ENCODE measurements at regions not wholly inside any gene's neighbourhood (a gene's known extent, or its start where the extent isn't known, plus 50 kb on each side); places are given as distances from the start of the nearest gene placed in this dataset.

- TF ChIP-seq POLR2A (IDR thresholded peaks at IDR 0.05; ENCODE audit: low read length) (no peak), GATA1 (IDR thresholded peaks at IDR 0.05; ENCODE audit: low read depth, low read length) (no peak)
- no peak for DNase-seq
Observed at GRCh38 chr20:40508821-40509220, 180.2 kb downstream of the MAFB start.

DNA sequence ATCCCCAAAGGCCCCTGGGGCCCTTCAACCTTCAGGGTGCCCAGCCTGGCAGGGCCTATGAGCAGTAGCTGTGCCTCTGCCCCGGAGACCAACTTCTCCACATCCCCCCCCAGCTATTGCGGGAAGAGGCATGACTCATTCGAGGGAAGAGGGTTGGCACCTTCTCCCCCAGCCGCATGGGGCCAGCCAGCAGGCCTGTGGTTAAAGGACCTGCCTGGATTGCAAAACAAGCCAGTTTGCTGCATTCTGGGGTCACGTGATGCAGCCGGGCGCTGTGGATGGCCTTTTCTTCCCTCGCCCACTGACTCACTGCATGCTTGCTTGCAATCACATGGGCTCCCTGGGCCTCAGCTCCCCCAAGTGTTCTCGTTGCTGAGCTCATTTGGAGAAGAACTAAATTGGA is 182.5 kb downstream of the MAFB start:
- no peak for TF ChIP-seq GATA1 (IDR thresholded peaks at IDR 0.05; ENCODE audit: low read depth, low read length)
- TF ChIP-seq POLR2A (IDR thresholded peaks at IDR 0.05; ENCODE audit: low read length), result no peak
- peak; percentile 4 to 23 for DNase-seq

DNA sequence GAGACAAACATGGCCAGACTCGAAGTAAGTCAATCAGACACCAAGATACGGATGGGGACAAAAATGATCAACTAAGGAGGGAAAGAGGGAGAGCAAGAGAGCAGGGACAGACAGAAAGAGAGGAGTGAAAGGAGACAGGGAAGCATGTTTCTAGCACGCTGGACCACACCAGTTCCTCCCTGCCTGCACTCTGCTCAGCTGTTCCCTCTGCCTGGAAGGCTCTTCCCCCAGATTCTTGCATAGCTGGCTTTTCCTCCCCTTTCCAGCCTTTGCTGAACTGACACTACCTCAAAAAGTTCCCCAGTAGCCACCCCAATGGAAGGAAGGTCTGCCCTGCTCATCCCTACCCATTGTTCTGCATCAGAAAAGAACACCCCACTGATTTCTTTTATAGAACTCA is 185.9 kb downstream of the MAFB start:
- DNase-seq, result no peak
- TF ChIP-seq POLR2A (IDR thresholded peaks at IDR 0.05; ENCODE audit: low read length), result no peak
- no peak for TF ChIP-seq GATA1 (IDR thresholded peaks at IDR 0.05; ENCODE audit: low read depth, low read length)

DNA sequence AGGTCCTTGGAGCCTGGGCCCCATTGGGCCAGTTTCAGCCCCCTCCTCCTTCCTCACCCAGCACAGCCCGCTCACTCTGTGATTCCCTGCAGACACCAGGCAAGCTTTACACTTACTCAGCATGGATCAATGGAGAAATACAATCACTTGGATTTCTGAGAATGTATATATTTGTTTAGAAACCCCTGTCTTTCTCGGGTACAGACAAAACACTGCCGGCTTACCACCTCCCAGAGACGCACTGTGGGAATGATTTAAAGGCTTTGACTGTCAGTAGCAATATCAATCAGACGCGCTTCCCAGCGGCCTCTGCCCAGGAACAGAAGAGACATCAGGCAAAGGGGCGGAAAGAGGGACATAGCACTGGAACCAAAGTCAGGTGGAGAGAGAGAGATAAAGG is 186.5 kb downstream of the MAFB start:
- no peak for TF ChIP-seq GATA1 (IDR thresholded peaks at IDR 0.05; ENCODE audit: low read depth, low read length)

DNA sequence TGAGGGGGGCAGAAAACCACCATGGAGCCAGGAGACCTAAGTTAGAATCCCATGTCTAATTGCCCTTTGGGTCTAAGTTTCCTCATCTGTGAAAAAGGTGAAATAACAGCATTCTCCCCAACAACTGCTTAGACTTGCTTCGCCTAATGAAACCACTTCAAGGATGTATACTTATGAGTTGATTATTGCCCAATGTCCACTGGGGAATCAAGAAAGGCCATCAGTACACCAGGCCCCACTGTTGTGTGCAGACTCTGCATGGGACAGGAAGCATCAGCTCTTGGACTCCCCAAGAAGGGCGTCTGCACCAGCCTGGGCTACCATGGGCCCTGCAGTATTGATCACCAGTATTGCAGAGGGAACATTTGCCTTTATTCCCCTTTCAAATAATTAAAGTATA is 189.6 kb downstream of the MAFB start:
- DNase-seq, result no peak
- TF ChIP-seq POLR2A (IDR thresholded peaks at IDR 0.05; ENCODE audit: low read length) (no peak), GATA1 (IDR thresholded peaks at IDR 0.05; ENCODE audit: low read depth, low read length) (no peak)

More for the DNA sequence above, 186.5 kb downstream of the MAFB start:
- DNase-seq, result no peak

DNA sequence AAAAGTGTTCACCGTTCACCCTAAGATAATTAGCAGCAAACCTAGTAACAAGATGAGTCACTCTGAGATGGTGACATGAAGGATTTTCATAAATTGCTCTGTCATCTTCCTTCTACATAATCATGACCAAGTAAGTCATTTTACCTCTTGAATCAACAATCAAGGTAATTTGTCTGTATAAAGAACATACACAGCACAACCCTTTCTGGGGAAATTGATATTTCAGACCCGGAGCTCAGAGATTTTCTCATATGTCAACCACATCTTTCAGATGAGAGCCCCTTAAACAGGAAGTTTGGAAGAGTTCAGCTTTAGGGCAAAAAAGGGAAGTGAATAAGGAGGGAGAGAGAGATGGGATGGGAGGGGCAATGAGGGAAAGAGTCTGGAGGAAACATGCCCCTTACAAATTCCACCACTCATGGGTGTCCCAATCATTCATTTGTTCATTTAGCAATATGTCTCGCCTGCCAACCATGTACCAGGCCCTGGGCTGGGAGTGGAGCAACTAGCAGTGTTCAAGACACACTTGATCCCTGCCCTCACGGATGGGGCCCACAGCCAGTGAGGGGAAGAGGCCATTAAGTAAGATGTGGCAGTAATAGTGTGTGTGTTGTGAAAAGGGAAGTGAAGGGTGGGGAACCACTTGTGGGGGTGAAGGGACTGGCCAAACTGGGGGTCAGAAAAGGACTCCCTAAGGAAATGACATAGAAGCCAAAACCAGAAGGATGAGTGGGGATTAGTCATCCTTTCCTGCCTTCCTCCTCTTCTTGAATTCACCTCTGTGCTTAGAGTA is 190.9 kb downstream of the MAFB start:
- peak in 1 of 2 experiments; percentile 41 for DNase-seq
- no peak for TF ChIP-seq POLR2A (IDR thresholded peaks at IDR 0.05; ENCODE audit: low read length)

- TF ChIP-seq GATA1 (IDR thresholded peaks at IDR 0.05; ENCODE audit: low read depth, low read length) (no peak), POLR2A (IDR thresholded peaks at IDR 0.05; ENCODE audit: low read length) (no peak)
- no peak for DNase-seq
Observed at GRCh38 chr20:40495956-40496355, 193.1 kb downstream of the MAFB start.

DNA sequence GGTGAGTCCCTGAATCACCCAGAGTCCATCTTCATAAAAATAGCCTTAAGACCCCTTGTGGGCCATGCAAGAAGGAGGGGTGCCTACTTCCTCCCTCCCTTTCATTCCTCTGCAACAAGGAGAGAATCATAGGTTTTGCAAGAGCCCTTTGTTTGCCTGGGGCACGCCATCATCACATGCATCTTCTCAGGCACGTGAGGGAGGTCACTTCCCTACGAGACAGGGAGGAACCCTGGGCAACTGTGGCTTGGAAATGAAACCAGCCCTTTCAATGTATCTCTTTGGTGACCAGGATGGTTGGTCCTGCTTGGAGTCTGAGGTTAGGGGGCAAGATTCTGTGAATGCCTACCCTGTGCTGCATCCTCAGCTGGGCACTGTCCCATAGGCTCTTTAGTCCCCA is 194.8 kb downstream of the MAFB start:
- TF ChIP-seq GATA1 (IDR thresholded peaks at IDR 0.05; ENCODE audit: low read depth, low read length) (no peak), POLR2A (IDR thresholded peaks at IDR 0.05; ENCODE audit: low read length) (no peak)
- DNase-seq, result no peak

GRCh38 chr20:40493549-40493948 is 195.5 kb downstream of the MAFB start:
- DNase-seq, result no peak
- no peak for TF ChIP-seq POLR2A (IDR thresholded peaks at IDR 0.05; ENCODE audit: low read length)

DNA sequence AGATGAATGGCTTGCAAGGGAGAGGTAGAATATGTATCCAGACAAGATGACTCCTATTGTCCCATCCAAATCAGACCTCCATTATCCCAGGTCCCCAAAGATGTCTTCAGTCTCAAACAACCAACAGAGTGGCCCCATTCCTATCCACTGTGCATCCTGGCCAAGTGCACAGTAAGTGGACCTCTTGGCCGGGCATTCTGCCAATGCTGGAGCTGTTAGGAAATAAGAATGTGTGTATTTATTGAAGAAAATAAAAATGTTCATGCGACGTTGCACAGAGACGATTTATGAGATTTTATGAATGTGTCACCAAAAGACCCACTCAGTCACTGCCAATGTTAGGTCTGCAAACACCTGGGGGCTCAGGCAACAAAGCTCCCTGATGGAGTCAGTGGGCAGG is 196.0 kb downstream of the MAFB start:
- no peak for DNase-seq
- TF ChIP-seq POLR2A (IDR thresholded peaks at IDR 0.05; ENCODE audit: low read length), result no peak
- no peak for TF ChIP-seq GATA1 (IDR thresholded peaks at IDR 0.05; ENCODE audit: low read depth, low read length)

DNA sequence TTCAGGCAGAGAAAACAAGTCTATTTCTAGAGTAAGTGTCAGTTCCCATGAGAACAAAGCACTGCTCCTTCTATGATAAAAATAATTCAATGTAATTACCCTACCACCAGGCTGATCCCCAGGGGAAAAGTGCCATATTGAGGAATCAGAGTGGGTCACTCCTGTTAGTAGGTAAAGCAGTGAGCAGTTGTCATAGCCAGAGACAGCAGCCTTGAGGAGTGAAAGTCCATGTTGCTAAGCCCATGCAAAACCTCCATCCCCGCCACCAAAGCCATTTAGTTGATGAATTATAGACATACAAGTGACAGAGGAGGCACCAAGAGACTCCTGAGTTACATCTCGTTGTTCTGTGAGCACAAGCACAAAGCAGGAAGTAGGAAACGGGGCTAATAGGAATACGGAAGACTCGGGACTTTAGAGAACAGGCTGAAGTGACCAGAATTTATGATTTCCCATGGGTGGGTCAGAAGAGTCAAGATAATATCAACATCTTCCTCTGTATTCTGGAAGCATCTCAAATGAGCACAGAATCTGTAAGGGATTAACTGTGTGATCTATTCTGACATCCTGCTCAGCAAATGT is 197.9 kb downstream of the MAFB start:
- TF ChIP-seq POLR2A (IDR thresholded peaks at IDR 0.05; ENCODE audit: low read length) (no peak), GATA1 (IDR thresholded peaks at IDR 0.05; ENCODE audit: low read depth, low read length) (no peak)
- DNase-seq, result no peak

GRCh38 chr20:40489886-40490285 is 199.2 kb downstream of the MAFB start:
- DNase-seq, result no peak
- TF ChIP-seq POLR2A (IDR thresholded peaks at IDR 0.05; ENCODE audit: low read length) (no peak), GATA1 (IDR thresholded peaks at IDR 0.05; ENCODE audit: low read depth, low read length) (no peak)

- no peak for TF ChIP-seq GATA1 (IDR thresholded peaks at IDR 0.05; ENCODE audit: low read depth, low read length)
- DNase-seq, result no peak
Observed at GRCh38 chr20:40488401-40488800, 200.6 kb downstream of the MAFB start.

- no peak for TF ChIP-seq GATA1 (IDR thresholded peaks at IDR 0.05; ENCODE audit: low read depth, low read length)
- no peak for TF ChIP-seq POLR2A (IDR thresholded peaks at IDR 0.05; ENCODE audit: low read length)
- no peak for DNase-seq
Observed at GRCh38 chr20:40486297-40486696, 202.7 kb downstream of the MAFB start.

DNA sequence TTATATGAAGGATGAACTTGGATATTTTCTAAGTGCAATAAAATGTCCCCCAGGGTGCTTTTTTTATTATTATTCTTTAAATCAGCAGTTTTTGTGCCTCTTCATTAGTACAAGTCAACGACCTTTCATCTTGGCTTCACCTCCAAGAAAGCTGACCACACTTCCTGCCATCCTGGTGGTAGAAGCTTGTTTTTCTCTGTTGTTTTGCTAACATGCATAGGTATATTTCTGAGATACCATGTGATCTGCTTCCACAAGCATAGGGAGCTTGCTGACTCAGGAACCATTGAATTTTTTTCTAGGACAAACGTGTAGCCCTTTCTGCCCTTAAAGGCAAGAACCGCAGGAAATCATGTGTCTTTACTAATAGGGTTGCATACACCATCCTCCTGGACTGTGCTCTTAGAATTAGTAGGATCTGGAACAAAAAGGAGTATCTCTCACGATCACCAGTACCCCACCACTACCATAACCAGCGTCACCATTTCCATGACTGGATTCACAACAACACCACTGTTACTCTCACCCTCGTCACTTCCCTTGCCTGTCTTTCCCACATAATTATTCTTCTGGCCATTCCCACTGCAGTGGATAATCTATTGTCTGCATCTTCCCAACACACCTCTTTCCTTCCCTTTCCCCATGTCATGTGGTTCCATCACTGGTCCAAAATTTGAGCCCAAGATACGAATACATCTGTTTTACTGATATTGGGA is 207.1 kb downstream of the MAFB start:
- TF ChIP-seq POLR2A (IDR thresholded peaks at IDR 0.05; ENCODE audit: low read length) (no peak), GATA1 (IDR thresholded peaks at IDR 0.05; ENCODE audit: low read depth, low read length) (no peak)
- DNase-seq, result no peak
